NCI-H526 treated with DMSO at 0.1 percent for 48 hours (cell line): ENCODE measurements at regions not wholly inside any gene's neighbourhood (a gene's known extent, or its start where the extent isn't known, plus 50 kb on each side); places are given as distances from the start of the nearest gene placed in this dataset.

Experiments used
- DNase-seq: peaks from one replicate; lab custom pipeline; 2025; lab: John Stamatoyannopoulos, UW

GRCh38 chr2:204012072-204012653, 75.6 kb downstream of the ICOS start:
- DNase-seq = no peak

- no peak for DNase-seq
These were observed 78.7 kb downstream of the ICOS start for GRCh38 chr2:204015118-204015843.

GRCh38 chr2:204018717-204019116, 82.2 kb downstream of the ICOS start:
- DNase-seq = no peak

GRCh38 chr2:204019572-204020501, 83.3 kb downstream of the ICOS start:
- DNase-seq = no peak

- no peak for DNase-seq
These were observed 84.9 kb downstream of the ICOS start for GRCh38 chr2:204021290-204022081.

- DNase-seq = no peak
These were observed 86.0 kb downstream of the ICOS start for GRCh38 chr2:204022550-204022949.

- DNase-seq = no peak
These were observed 86.5 kb downstream of the ICOS start for GRCh38 chr2:204023088-204023487.

GRCh38 chr2:204024503-204024902, 87.9 kb downstream of the ICOS start:
- DNase-seq = no peak

GRCh38 chr2:204024906-204025475, 88.4 kb downstream of the ICOS start:
- DNase-seq = no peak

- no peak for DNase-seq
These were observed 89.7 kb downstream of the ICOS start for GRCh38 chr2:204026294-204026693.

GRCh38 chr2:204027091-204027490, 90.5 kb downstream of the ICOS start:
- no peak for DNase-seq

GRCh38 chr2:204030322-204030721, 93.8 kb downstream of the ICOS start:
- no peak for DNase-seq

- DNase-seq = no peak
These were observed 94.5 kb downstream of the ICOS start for GRCh38 chr2:204031056-204031455.

- no peak for DNase-seq
These were observed 95.7 kb downstream of the ICOS start for GRCh38 chr2:204032301-204032700.

GRCh38 chr2:204033611-204034495, 97.3 kb downstream of the ICOS start:
- DNase-seq = no peak

- DNase-seq = no peak
These were observed 100.1 kb downstream of the ICOS start for GRCh38 chr2:204036706-204037105.

GRCh38 chr2:204037286-204037685, 100.7 kb downstream of the ICOS start:
- DNase-seq = no peak

GRCh38 chr2:204039298-204039838, 102.8 kb downstream of the ICOS start:
- no peak for DNase-seq

GRCh38 chr2:204040016-204040415, 103.5 kb downstream of the ICOS start:
- DNase-seq = no peak

- no peak for DNase-seq
These were observed 105.8 kb downstream of the ICOS start for GRCh38 chr2:204042401-204042800.
